Adrenal gland (tissue), 9 donors: ENCODE measurements at regions not wholly inside any gene's neighbourhood (a gene's known extent, or its start where the extent isn't known, plus 50 kb on each side); places are given as distances from the start of the nearest gene placed in this dataset.

Experiments used
- DNase-seq, 7 donors: peaks; one replicate each; pipeline ENCODE4 v3.0.0-alpha.2; 2019 to 2020
- H3K27ac ChIP-seq, 5 donors: fragments of 200-600 bp; sonication (generic) in 4 of 5; 1 replicate in 3 of 5; 2 replicates in 2 of 5; pipeline versions ENCODE4 v1.5.1 to v1.8.0; 2016 to 2020; ENCODE audit warnings: mild to moderate bottlenecking in 1 of 5
- H3K27me3 ChIP-seq: fragments of 200-600 bp; 2 replicates; pipeline ENCODE4 v1.8.0; 2021
- H3K36me3 ChIP-seq, 2 donors: fragments of 200-600 bp; replicated peaks in 1 of 2; 1 replicate in 1 of 2; 2 replicates in 1 of 2; pipeline versions ENCODE4 v1.5.1 to v1.8.0; 2018 to 2022
- H3K4me1 ChIP-seq, 2 donors: fragments of 200-600 bp; replicated peaks in 1 of 2; 1 replicate in 1 of 2; 2 replicates in 1 of 2; pipeline versions ENCODE4 v1.5.1 to v1.8.0; 2018 to 2021
- H3K4me3 ChIP-seq, 4 donors: fragments of 200-600 bp; sonication (generic) in 3 of 4; one replicate each; pipeline ENCODE4 v1.5.1; 2016 to 2018
- H3K9me3 ChIP-seq, 3 donors: fragments of 200-600 bp; sonication (generic) in 1 of 3; replicated peaks in 1 of 3; 1 replicate in 2 of 3; 2 replicates in 1 of 3; pipeline versions ENCODE4 v1.5.1 to v1.8.0; 2016 to 2021
- CTCF ChIP-seq, 6 experiments: fragments of 450-650 bp in 4 of 6; fragments of 200-600 bp in 2 of 6; sonication (generic) in 1 of 6; IDR thresholded peaks; 1 replicate in 5 of 6; 2 replicates in 1 of 6; pipeline versions ENCODE4 v1.5.1 to v1.8.0; 2016 to 2021; ENCODE audit warnings: antibody characterized with exemption in 6 of 6, mild to moderate bottlenecking in 2 of 6, moderate library complexity in 1 of 6
- POLR2A ChIP-seq, 2 donors: fragments of 450-650 bp; IDR thresholded peaks; one replicate each; pipeline ENCODE4 v1.6.1; 2017; ENCODE audit warnings: antibody characterized with exemption in 2 of 2, mild to moderate bottlenecking in 2 of 2, moderate library complexity in 1 of 2
- WGBS, 4 donors: extraction: QIAGEN DNeasy Blood & Tissue Kit in 2 of 4; methylation state at CpG; one replicate each; pipeline versions ENCODE4 v1.1.5 to v1.1.7; 2013 to 2017; 5-methylcytosine and 5-hydroxymethylcytosine counted together
- intact Hi-C, 2 donors: fragments of 100-400 bp; cut with DNase I; formaldehyde crosslinking; loops; one replicate each; pipeline versions ENCODE4 v1.14.1 to v1.15.0; 2022 to 2023
- donor health status: healthy with polysubstance abuse.
- donor health status: Bipolar disorder and iron deficiency.
- donor health status: DM: yes; HTN: yes; CAD: no.
- donor health status: DM: no; HTN: no; CAD: no.
- donor health status: DM: no; HTN: no; CAD: no.

DNA sequence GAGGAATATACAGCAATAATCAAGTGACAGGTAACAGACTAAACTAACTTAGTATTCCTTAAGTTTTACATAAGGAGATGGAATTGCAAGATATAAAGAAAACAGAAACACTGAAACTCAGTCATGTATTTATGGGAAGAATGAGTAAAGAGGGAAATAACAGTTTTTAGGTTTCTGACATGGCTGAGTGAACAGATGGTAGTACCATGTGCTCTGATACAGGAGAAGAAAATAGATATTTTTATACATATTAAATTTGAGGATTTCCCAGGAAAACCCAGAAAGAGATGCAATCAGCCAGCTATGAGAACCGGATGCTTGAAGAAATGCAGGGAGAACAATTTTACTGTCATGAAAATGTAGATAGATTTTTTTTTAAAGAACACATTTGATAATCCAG is 669.5 kb upstream of the GRM3 start:
- intact Hi-C loops, result no loop called here
- 30 to 40% (median 38%) methylated on average over 1 of the region's 1 CpG for WGBS, 4 donors
- TF ChIP-seq CTCF (IDR thresholded peaks at IDR 0.05) (no peak), POLR2A (IDR thresholded peaks at IDR 0.05) (no peak)
- Histone ChIP-seq H3K9me3 (no peaks in the 10 kb centered on the region), H3K4me1 (no peaks in the 10 kb centered on the region), H3K36me3 (no peaks in the 10 kb centered on the region), H3K27me3 (no peaks in the 10 kb centered on the region), H3K27ac (no peak overlapping the region), H3K4me3 (no peak overlapping the region)
- DNase-seq, result no peak

DNA sequence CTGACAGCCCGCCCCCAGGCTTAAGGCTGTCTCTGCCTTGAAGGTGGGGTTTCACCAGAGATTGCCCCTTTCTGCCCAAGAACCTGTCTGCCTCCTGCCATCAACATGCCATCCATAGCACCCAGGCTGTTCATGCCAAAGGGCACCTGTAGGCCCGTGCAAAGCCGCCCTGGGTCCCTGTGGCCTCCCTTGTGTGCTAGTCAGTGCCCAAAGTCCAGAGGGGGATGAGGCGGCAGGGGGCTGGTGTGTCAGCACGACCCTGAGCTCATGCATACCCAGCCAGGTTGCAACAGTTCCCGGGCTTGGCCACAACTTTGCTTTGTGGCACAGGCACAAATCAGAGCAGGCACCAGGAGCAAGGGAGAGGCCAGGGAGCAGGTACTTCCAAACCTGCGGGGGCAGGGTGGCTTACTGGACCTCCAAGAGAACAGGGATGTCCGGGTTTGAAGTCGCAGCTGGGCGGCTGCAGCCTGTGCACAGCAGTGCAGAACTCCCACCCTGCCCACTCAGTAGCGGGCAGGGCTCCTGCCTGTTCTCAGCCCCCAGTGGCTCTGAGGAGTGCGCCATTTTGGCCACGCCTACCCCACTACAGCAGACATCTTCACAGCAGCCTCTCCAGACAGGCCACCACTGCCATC is 671.1 kb upstream of the GRM3 start:
- H3K36me3 ChIP-seq, result no peaks in the 10 kb centered on the region
- no peaks in the 10 kb centered on the region for H3K4me1 ChIP-seq
- intact Hi-C loops, result no loop called here
- no peak for DNase-seq
- no peak overlapping the region for H3K27ac ChIP-seq
- H3K4me3 ChIP-seq, result no peak overlapping the region
- WGBS, 4 donors, result 87 to 100% (median 95%) methylated on average over 7 to 13 of the region's 13 CpGs
- no peaks in the 10 kb centered on the region for H3K27me3 ChIP-seq
- no peaks in the 10 kb centered on the region for H3K9me3 ChIP-seq
- TF ChIP-seq POLR2A (IDR thresholded peaks at IDR 0.05) (no peak), CTCF (IDR thresholded peaks at IDR 0.05) (no peak)

DNA sequence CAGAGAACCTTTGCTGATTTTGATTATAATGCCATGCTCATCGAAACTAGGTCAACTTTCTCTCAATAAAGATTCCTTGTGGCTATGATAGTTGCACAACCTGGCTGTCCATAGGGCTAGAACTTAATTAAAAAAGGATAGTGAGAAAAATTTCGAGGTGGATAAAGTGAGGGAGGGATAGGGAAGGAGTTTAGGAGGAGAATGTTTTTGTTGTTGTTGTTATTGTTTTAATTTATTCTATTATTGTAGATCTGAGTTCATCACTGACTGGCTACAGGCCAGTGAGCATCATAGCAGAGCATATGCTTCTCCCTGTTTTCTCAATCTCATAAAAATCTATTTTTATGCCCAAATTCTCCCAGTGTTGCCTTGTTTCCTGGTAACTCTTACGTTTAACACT is 688.7 kb upstream of the GRM3 start:
- intact Hi-C loops, result no loop called here

DNA sequence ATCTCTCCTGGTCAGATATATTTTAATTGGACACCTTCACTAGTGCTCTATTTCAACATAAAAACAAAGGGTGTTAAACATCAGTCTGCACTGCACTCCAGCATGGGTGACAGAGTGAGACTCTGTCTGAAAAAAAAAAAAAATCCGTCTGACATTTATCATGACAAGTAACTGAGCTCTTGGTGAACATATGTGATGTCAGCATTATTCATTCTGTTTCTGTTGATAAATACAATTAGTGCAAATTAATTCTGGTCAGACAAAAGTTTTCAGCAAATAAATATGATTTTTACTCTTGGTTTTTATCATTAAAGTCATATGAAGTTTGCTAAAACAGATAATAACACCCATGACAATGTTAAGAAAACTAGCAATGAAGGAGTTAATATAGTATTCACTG is 692.8 kb upstream of the GRM3 start:
- DNase-seq, result no peak
- Histone ChIP-seq H3K4me3 (no peak overlapping the region), H3K9me3 (peaks cover 0 to 5% (median 0%) of the 10 kb centered on the region in 3 donors), H3K27ac (no peak overlapping the region), H3K36me3 (no peaks in the 10 kb centered on the region), H3K27me3 (no peaks in the 10 kb centered on the region), H3K4me1 (no peaks in the 10 kb centered on the region)
- TF ChIP-seq POLR2A (IDR thresholded peaks at IDR 0.05), result no peak
- TF ChIP-seq CTCF (IDR thresholded peaks at IDR 0.05), result no peak
- intact Hi-C loops, result no loop called here
- 47 to 59% (median 54%) methylated on average over 1 of the region's 1 CpG for WGBS, 4 donors

More for the DNA sequence above, 688.7 kb upstream of the GRM3 start:
- H3K4me3 ChIP-seq, result no peak overlapping the region
- TF ChIP-seq POLR2A (IDR thresholded peaks at IDR 0.05) (no peak), CTCF (IDR thresholded peaks at IDR 0.05) (no peak)
- WGBS, 4 donors, result 54 to 68% (median 59%) methylated on average over 3 of the region's 3 CpGs
- no peak overlapping the region for H3K27ac ChIP-seq
- no peaks in the 10 kb centered on the region for H3K36me3 ChIP-seq
- DNase-seq, result no peak
- H3K27me3 ChIP-seq, result no peaks in the 10 kb centered on the region
- no peaks in the 10 kb centered on the region for H3K9me3 ChIP-seq
- no peaks in the 10 kb centered on the region for H3K4me1 ChIP-seq
